ENCODE measurements at regions not wholly inside any gene's neighbourhood (a gene's known extent, or its start where the extent isn't known, plus 50 kb on each side); places are given as distances from the start of the nearest gene placed in this dataset.

DNA sequence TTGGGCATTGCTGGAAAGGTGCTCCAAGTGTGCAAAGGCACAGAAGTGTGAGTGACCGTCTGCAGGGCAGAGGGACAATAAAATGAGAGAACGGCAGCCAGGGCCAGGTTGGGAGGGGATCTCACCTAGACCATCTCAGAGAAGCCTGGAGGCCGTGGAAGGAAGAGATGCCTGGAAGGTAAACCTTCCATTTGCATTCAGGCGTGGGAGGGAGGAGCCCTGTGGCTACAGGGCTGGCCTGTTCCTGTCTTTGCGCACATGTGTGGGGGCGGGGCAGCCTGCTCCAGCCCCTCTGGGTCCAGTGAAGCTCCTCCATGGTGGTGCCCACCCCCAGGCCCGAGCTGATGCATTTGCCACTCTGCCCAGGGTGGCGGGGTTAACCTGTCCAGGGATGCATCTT, 473.6 kb upstream of the MGMT start:
- TF ChIP-seq, protein P1, sequence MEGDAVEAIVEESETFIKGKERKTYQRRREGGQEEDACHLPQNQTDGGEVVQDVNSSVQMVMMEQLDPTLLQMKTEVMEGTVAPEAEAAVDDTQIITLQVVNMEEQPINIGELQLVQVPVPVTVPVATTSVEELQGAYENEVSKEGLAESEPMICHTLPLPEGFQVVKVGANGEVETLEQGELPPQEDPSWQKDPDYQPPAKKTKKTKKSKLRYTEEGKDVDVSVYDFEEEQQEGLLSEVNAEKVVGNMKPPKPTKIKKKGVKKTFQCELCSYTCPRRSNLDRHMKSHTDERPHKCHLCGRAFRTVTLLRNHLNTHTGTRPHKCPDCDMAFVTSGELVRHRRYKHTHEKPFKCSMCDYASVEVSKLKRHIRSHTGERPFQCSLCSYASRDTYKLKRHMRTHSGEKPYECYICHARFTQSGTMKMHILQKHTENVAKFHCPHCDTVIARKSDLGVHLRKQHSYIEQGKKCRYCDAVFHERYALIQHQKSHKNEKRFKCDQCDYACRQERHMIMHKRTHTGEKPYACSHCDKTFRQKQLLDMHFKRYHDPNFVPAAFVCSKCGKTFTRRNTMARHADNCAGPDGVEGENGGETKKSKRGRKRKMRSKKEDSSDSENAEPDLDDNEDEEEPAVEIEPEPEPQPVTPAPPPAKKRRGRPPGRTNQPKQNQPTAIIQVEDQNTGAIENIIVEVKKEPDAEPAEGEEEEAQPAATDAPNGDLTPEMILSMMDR (IDR thresholded peaks at IDR 0.05; ENCODE audit: extremely low read depth, insufficient read depth, missing control alignments) = no peak
- in situ Hi-C loops (cut with MboI; ENCODE audit: low pct_unique_long_range_greater_than_20kb, low sequenced_read_pairs, unreplicated experiment) = no loop called here
- DNase-seq (ENCODE audit: low spot score) = no peak

DNA sequence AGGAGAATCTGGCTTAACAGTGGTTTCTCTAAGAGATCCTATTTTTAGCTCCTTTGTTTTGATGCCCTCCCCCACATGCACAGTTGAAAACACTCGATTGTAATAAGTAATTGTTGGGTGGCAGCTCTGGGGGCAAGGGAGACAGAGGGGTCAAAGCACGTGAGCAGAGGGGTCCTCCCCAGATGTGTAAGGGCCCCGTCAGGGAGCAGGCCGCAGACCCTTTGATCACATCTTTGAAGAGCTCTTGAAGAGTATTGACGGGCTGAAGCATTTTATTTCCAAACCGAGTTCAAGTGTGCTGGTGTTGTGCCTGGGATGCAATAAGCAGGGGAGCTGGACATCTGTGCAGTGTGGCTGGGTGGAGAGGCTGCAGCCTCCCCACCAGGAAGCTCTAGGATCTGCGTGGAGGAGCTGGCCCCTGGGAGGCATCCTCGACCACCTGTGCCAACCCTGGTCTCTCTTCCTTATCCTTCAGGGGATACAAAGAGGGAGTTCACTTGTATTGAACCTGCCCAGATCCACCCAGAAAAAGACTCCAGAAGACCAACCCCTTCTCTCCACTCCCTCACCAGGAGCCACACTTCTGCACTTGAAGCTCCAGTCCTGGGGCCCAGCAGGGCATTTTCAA, 473.0 kb upstream of the MGMT start:
- TF ChIP-seq, protein P1 (IDR thresholded peaks at IDR 0.05; ENCODE audit: extremely low read depth, insufficient read depth, missing control alignments) = no peak
- DNase-seq (ENCODE audit: low spot score) = no peak
- in situ Hi-C loops (cut with MboI; ENCODE audit: low pct_unique_long_range_greater_than_20kb, low sequenced_read_pairs, unreplicated experiment) = no loop called here

DNA sequence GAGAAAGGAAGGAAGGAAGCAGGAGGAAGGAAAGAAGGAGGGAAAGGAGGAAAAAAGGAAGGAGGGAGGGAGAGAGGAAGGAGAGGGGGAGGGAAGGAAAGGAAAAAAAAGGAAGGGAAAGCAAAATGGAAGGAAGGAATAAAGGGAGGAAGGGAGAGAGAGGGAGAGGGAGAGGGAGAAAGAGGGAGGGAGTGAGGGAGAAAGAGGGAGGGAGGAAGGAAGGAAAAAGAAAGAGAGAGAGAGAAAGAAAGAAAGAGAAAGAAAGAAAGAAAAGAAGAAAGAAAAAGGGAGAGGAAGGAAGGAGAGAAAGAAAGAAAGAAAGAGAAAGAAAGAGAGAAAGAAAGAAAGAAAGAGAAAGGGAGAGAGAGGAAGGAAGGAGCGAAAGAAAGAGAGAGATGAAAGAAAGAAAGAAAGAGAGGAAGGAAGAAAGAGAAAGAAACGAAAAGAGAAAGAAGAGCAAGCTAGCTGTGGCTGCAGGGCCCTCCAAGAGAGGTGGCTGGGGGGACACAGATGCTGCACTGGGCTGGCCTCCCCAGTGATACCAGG, 472.4 kb upstream of the MGMT start:
- TF ChIP-seq, protein P1 (IDR thresholded peaks at IDR 0.05; ENCODE audit: extremely low read depth, insufficient read depth, missing control alignments) = no peak

DNA sequence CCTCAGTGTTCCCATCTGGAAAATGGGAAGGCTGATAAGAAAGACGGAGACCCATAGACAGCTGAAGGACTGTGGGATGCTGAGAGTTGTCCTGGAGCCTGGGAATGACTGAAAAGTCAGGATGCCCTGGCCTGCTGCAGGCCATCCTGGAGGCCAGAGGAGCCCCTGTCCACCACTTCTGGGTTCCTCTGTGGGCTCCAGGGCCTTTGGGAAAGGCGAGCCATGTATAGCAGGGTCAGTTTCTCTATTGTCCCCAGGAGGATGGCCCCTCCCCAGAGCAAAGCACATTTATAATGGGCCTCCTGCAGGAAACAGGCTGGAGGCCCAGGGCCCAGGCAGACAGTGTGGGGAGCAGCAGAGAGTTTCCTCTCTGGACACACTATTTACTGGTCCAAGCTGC, 471.4 kb upstream of the MGMT start:
- DNase-seq (ENCODE audit: low spot score) = no peak
- in situ Hi-C loops (cut with MboI; ENCODE audit: low pct_unique_long_range_greater_than_20kb, low sequenced_read_pairs, unreplicated experiment) = no loop called here

More for the DNA sequence above, 472.4 kb upstream of the MGMT start:
- DNase-seq (ENCODE audit: low spot score) = no peak
- in situ Hi-C loops (cut with MboI; ENCODE audit: low pct_unique_long_range_greater_than_20kb, low sequenced_read_pairs, unreplicated experiment) = no loop called here

DNA sequence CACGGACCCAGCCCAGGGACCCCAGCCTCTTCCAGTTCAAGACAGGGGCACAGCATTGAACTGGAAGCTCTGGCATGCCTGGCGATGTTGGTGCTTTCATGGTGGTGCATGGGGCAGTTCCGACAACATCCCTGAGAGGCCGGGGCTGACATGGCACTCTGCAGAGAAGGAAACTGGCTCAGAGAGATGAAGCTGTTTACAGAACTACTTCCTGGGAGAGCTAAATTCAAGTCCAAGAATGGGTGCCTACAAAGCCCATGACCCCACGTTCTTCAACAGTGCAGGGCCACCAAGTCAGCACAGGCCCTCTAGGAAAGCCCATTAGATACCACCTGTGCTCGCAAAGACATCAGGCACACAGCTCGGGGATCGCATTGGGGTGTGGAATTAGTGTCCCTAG, 470.9 kb upstream of the MGMT start:
- in situ Hi-C loops (cut with MboI; ENCODE audit: low pct_unique_long_range_greater_than_20kb, low sequenced_read_pairs, unreplicated experiment) = no loop called here
- no peak for DNase-seq (ENCODE audit: low spot score)
- TF ChIP-seq, protein P1 (IDR thresholded peaks at IDR 0.05; ENCODE audit: extremely low read depth, insufficient read depth, missing control alignments) = no peak

More for the DNA sequence above, 471.4 kb upstream of the MGMT start:
- TF ChIP-seq, protein P1 (IDR thresholded peaks at IDR 0.05; ENCODE audit: extremely low read depth, insufficient read depth, missing control alignments) = no peak

DNA sequence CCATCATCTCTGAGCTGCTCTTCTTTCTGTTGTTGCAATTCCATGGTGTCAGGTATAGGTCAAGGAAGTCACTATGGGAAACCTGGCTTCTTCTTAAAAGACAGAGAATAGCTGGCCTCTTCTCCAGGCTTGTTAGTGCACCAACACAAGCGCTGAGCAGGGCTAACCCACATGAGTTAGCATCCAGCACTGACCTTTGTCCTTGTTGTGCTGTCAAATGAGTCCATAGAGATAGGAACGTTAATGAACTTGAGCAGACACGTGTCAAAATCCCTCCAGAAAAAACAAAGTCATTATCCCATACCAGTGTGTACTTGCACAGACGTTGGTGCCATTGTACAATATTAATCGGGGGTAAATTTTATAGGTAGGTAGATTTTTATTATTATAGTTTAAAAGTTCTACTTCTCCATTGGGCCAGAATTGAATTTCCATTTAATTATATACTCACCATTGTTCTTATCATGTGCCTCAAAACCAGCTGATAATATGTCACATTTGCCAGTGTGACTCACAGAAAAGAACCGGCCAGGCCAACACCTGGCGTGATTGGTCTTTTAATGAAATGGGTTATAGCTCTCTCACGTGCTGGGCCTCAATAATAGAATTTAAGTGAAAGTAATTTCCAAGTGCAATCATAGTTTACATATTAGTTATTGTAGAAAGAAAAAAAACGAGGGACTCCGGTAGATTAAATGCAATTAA, 468.8 kb upstream of the MGMT start:
- TF ChIP-seq, protein P1 (IDR thresholded peaks at IDR 0.05; ENCODE audit: extremely low read depth, insufficient read depth, missing control alignments) = no peak
- DNase-seq (ENCODE audit: low spot score) = no peak
- in situ Hi-C loops (cut with MboI; ENCODE audit: low pct_unique_long_range_greater_than_20kb, low sequenced_read_pairs, unreplicated experiment) = no loop called here
